Ovary (tissue), 7 donors: ENCODE measurements at regions not wholly inside any gene's neighbourhood (a gene's known extent, or its start where the extent isn't known, plus 50 kb on each side); places are given as distances from the start of the nearest gene placed in this dataset.

Experiments used
- DNase-seq, 5 donors: peaks; one replicate each; pipeline ENCODE4 v3.0.0-alpha.2; 2019 to 2020
- H3K27ac ChIP-seq, 2 donors: fragments of 200-600 bp; one replicate each; pipeline versions ENCODE4 v1.5.1 to v1.8.0; 2019 to 2022
- H3K27me3 ChIP-seq: fragments of 200-600 bp; one replicate; pipeline ENCODE4 v1.8.0; 2022
- H3K36me3 ChIP-seq: fragments of 200-600 bp; sonication (generic); one replicate; pipeline ENCODE4 v1.5.1; 2019
- H3K4me1 ChIP-seq: one replicate; pipeline ENCODE4 v1.8.1; 2013; ENCODE audit warnings: mild to moderate bottlenecking, moderate library complexity; ENCODE audit not compliant: insufficient read depth
- H3K4me3 ChIP-seq: fragments of 200-600 bp; sonication (generic); one replicate; pipeline ENCODE4 v1.5.1; 2017
- H3K9me3 ChIP-seq, 2 donors: fragments of 200-600 bp in 1 of 2; sonication (generic) in 1 of 2; one replicate each; pipeline versions ENCODE4 v1.5.1 to v1.8.1; 2013 to 2019; ENCODE audit warnings: mild to moderate bottlenecking in 1 of 2, moderate library complexity in 1 of 2
- EP300 ChIP-seq: sonication (generic); formaldehyde crosslinking; IDR thresholded peaks from one replicate; pipeline ENCODE4 v1.6.1; 2017; ENCODE audit warnings: antibody characterized with exemption
- POLR2A ChIP-seq: fragments of 450-650 bp; IDR thresholded peaks from one replicate; pipeline ENCODE4 v1.6.1; 2017; ENCODE audit warnings: antibody characterized with exemption, mild to moderate bottlenecking, moderate library complexity
- WGBS, 3 donors: extraction: QIAGEN DNeasy Blood & Tissue Kit in 1 of 3; methylation state at CpG; one replicate each; pipeline versions ENCODE4 v1.1.5 to v1.1.7; 2013 to 2017; 5-methylcytosine and 5-hydroxymethylcytosine counted together
- intact Hi-C, 4 donors: fragments of 100-400 bp; cut with DNase I; formaldehyde crosslinking; loops; one replicate each; pipeline versions ENCODE4 v1.11.0 to v1.15.1; 2022 to 2023
- TF ChIP-seq, protein P1 (sequence below), 3 donors: fragments of 450-650 bp in 2 of 3; fragments of 200-600 bp in 1 of 3; IDR thresholded peaks; one replicate each; pipeline versions ENCODE4 v1.5.1 to v1.8.0; 2016 to 2022; ENCODE audit warnings: antibody characterized with exemption in 3 of 3, mild to moderate bottlenecking in 1 of 3
- donor health status: DM: no; HTN: no; CAD: no; lungs with moderate emphysema.
- donor health status: DM: no; HTN: no; CAD: no.
- donor health status: Bipolar disorder and iron deficiency.
- donor health status: DM: no; HTN: no; CAD: no.
- donor health status: DM: yes; HTN: yes; CAD: no.

DNA sequence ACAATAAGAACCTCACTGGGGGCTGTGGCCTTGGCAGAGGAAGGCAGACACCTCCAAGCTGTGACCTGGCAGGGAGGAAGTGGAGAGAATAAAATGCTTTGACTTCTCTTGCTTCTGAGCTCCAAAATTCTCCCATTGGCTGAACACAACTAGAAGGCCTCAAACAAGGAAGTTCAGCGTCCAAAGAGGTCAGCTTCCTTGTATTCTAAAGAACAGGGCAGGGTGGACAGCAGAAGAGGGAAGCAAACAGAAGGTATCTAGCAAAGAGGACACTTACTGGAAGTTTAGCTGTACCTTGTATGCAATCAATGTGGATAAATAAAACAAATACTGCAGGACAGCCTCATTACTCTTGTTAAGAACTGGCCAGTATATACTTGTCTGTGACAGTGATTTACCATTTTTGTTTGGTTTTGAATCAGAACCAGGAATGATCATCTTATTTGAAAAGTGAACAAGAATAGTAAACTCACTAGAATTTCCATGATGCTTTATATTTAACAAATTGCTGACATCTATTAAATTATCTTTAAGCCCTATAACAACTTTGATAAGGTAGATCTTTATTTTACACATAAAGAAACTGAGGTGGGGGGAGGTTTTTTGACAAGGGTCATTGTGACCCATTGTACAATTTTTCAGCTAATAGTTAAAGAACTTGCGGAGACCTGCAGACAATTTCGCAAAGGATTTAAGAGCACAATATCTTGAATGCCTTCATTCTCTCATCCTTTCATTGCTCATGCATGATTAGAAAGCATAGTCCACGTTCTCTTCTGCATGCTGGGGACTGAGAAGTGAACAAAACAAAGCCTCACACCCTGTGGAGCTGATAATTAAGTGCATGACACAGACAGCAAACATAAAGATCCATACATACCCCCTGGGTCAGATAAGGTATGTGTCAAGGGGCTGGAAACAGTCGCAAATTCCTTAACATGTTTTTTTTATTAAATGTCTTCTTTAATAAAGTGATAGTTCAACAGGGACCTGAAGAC lies 1448.0 kb downstream of the AACS start:
- no peak overlapping the region for H3K27ac ChIP-seq
- DNase-seq: no peak
- 56 to 57% (median 56%) methylated on average over 5 of the region's 5 CpGs for WGBS, 3 donors
- intact Hi-C loops: no loop called here
- no peaks in the 10 kb centered on the region for H3K27me3 ChIP-seq
- TF ChIP-seq EP300: no peak
- TF ChIP-seq POLR2A: no peak
- TF ChIP-seq, protein P1, sequence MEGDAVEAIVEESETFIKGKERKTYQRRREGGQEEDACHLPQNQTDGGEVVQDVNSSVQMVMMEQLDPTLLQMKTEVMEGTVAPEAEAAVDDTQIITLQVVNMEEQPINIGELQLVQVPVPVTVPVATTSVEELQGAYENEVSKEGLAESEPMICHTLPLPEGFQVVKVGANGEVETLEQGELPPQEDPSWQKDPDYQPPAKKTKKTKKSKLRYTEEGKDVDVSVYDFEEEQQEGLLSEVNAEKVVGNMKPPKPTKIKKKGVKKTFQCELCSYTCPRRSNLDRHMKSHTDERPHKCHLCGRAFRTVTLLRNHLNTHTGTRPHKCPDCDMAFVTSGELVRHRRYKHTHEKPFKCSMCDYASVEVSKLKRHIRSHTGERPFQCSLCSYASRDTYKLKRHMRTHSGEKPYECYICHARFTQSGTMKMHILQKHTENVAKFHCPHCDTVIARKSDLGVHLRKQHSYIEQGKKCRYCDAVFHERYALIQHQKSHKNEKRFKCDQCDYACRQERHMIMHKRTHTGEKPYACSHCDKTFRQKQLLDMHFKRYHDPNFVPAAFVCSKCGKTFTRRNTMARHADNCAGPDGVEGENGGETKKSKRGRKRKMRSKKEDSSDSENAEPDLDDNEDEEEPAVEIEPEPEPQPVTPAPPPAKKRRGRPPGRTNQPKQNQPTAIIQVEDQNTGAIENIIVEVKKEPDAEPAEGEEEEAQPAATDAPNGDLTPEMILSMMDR (IDR thresholded peaks at IDR 0.05): no peak
- no peaks in the 10 kb centered on the region for H3K9me3 ChIP-seq
- no peaks in the 10 kb centered on the region for H3K36me3 ChIP-seq
- no peak overlapping the region for H3K4me3 ChIP-seq
- no peaks in the 10 kb centered on the region for H3K4me1 ChIP-seq

- Histone ChIP-seq H3K9me3 (no peaks in the 10 kb centered on the region), H3K27me3 (no peaks in the 10 kb centered on the region), H3K4me1 (no peaks in the 10 kb centered on the region), H3K4me3 (no peak overlapping the region), H3K36me3 (no peaks in the 10 kb centered on the region), H3K27ac (no peak overlapping the region)
- 68 to 81% (median 75%) methylated on average over 10 of the region's 10 CpGs for WGBS, 3 donors
- DNase-seq: no peak
- intact Hi-C loops: no loop called here
- TF ChIP-seq EP300: no peak
- TF ChIP-seq, protein P1 (IDR thresholded peaks at IDR 0.05): no peak
- no peak for TF ChIP-seq POLR2A
Measured at GRCh38 chr12:126518596-126519200, 1453.5 kb downstream of the AACS start.

- no peak for DNase-seq
- Histone ChIP-seq H3K4me3 (no peak overlapping the region), H3K9me3 (no peaks in the 10 kb centered on the region), H3K27ac (no peak overlapping the region), H3K27me3 (no peaks in the 10 kb centered on the region), H3K36me3 (no peaks in the 10 kb centered on the region), H3K4me1 (no peaks in the 10 kb centered on the region)
- WGBS, 3 donors: 67 to 77% (median 75%) methylated on average over 3 of the region's 3 CpGs
- intact Hi-C loops: loop anchor here in 1 of 4 donors (5.0 kb wide), 1 partner anchor 288 kb away; no protein-coding TSS in a partner anchor
- TF ChIP-seq POLR2A (no peak), EP300 (no peak)
- TF ChIP-seq, protein P1 (IDR thresholded peaks at IDR 0.05): no peak
Measured at GRCh38 chr12:126519833-126520232, 1454.6 kb downstream of the AACS start.

DNA sequence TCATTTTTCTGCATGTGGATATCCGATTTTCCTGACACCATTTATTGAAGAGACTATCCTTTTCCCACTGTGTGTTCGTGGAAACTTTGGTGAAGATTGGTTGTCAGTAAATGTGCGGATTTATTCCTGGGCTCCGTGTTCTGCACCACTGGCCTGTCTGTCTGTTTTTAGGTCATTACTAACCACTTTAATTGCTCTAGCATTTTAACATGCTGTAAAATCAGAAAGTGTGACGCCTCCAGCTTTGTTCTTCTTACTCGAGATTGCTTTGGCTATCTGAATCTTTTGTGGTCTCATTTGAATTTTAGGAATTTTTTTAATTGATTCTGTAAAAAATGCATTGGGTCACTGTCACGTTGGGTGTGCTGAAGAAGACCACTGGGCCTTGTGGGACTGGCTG lies 1458.7 kb downstream of the AACS start:
- no peak for DNase-seq
- H3K4me1 ChIP-seq: no peaks in the 10 kb centered on the region
- H3K9me3 ChIP-seq: no peaks in the 10 kb centered on the region
- intact Hi-C loops: loop anchor here in 1 of 4 donors (5.0 kb wide), 1 partner anchor 292 kb away; no protein-coding TSS in a partner anchor
- no peaks in the 10 kb centered on the region for H3K27me3 ChIP-seq
- 66 to 81% (median 71%) methylated on average over 7 of the region's 7 CpGs for WGBS, 3 donors
- no peak overlapping the region for H3K27ac ChIP-seq
- TF ChIP-seq POLR2A: no peak
- TF ChIP-seq EP300: no peak
- TF ChIP-seq, protein P1 (IDR thresholded peaks at IDR 0.05): no peak
- H3K36me3 ChIP-seq: no peaks in the 10 kb centered on the region
- H3K4me3 ChIP-seq: no peak overlapping the region
